ENCODE measurements at regions not wholly inside any gene's neighbourhood (a gene's known extent, or its start where the extent isn't known, plus 50 kb on each side); places are given as distances from the start of the nearest gene placed in this dataset.
A peak's percentile ranks its signal among the peaks of the same experiment; 100 is the strongest.

DNA sequence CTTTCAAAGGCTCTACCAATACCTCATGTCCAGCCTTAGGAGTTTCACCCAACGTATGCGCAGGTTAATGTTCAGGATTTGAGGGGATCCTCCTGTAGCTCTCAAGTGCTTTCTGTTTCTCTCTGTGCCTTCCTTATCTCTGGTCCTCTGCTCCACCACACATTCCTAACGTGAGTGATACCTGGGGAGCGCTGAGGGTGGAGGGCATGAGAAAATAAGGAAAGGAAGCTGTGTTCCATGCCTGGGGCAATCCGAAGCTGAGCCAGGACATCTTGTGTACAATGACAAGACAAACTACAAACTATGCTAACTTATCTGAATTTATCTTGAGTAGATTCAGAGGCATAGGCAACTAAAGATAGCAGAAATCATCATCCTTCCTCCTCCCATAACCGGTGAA lies 136.4 kb downstream of the SST start:
- ATAC-seq (ENCODE audit: low read depth) (no peak), DNase-seq (no peak)
- TF ChIP-seq, protein P1, sequence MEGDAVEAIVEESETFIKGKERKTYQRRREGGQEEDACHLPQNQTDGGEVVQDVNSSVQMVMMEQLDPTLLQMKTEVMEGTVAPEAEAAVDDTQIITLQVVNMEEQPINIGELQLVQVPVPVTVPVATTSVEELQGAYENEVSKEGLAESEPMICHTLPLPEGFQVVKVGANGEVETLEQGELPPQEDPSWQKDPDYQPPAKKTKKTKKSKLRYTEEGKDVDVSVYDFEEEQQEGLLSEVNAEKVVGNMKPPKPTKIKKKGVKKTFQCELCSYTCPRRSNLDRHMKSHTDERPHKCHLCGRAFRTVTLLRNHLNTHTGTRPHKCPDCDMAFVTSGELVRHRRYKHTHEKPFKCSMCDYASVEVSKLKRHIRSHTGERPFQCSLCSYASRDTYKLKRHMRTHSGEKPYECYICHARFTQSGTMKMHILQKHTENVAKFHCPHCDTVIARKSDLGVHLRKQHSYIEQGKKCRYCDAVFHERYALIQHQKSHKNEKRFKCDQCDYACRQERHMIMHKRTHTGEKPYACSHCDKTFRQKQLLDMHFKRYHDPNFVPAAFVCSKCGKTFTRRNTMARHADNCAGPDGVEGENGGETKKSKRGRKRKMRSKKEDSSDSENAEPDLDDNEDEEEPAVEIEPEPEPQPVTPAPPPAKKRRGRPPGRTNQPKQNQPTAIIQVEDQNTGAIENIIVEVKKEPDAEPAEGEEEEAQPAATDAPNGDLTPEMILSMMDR (IDR thresholded peaks at IDR 0.05) = no peak
- ChIA-PET CTCF (no interaction called here), POLR2A (no interaction called here)
- Mint-ChIP-seq H3K4me3 (no peak overlapping the region), H3K9me3 (no peaks in the 10 kb centered on the region), H3K36me3 (ENCODE audit: low read depth) (no peaks in the 10 kb centered on the region), H3K27me3 (peaks cover 21% of the 10 kb centered on the region), H3K4me1 (no peaks in the 10 kb centered on the region), H3K27ac (no peak overlapping the region)
- intact Hi-C loops (cut with micrococcal nuclease) = no loop called here

DNA sequence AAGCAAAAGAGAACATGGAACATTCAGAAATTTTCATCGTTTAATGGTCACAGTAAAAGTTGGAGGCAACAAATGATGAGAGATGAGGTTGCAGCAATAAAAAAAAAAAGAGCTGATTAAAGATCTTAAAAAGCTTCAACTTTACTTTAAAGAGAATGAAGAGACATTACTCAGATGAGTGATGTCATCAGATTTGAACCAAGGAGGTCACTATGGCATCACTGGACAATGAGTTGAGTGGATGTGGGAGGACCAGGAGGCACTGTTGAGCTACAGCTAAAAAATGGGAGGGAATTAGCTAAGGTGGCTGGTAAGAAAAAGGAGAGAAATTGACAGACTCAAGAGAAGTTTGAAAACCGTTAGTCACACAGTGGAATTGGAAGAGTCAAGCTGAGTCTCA lies 138.4 kb downstream of the SST start:
- POLR2A ChIA-PET = no interaction called here
- DNase-seq = no peak
- Mint-ChIP-seq H3K27ac (no peak overlapping the region), H3K9me3 (no peaks in the 10 kb centered on the region), H3K4me1 (no peaks in the 10 kb centered on the region), H3K27me3 (peaks cover 20% of the 10 kb centered on the region), H3K36me3 (ENCODE audit: low read depth) (no peaks in the 10 kb centered on the region), H3K4me3 (no peak overlapping the region)
- TF ChIP-seq, protein P1 (IDR thresholded peaks at IDR 0.05) = no peak
- CTCF ChIA-PET = no interaction called here
- intact Hi-C loops (cut with micrococcal nuclease) = no loop called here
- ATAC-seq (ENCODE audit: low read depth) = no peak

GRCh38 chr3:187522890-187523289 lies 147.3 kb downstream of the SST start:
- no peak overlapping the region for H3K27ac Mint-ChIP-seq
- no peak for ATAC-seq (ENCODE audit: low read depth)
- DNase-seq = no peak
- H3K4me1 Mint-ChIP-seq = peaks cover 7% of the 10 kb centered on the region
- no peak overlapping the region for H3K4me3 Mint-ChIP-seq
- CTCF ChIA-PET = no interaction called here
- intact Hi-C loops (cut with micrococcal nuclease) = no loop called here
- TF ChIP-seq, protein P1 (IDR thresholded peaks at IDR 0.05) = no peak
- H3K36me3 Mint-ChIP-seq (ENCODE audit: low read depth) = no peaks in the 10 kb centered on the region
- no peaks in the 10 kb centered on the region for H3K9me3 Mint-ChIP-seq
- peaks cover 2% of the 10 kb centered on the region for H3K27me3 Mint-ChIP-seq
- POLR2A ChIA-PET = no interaction called here

DNA sequence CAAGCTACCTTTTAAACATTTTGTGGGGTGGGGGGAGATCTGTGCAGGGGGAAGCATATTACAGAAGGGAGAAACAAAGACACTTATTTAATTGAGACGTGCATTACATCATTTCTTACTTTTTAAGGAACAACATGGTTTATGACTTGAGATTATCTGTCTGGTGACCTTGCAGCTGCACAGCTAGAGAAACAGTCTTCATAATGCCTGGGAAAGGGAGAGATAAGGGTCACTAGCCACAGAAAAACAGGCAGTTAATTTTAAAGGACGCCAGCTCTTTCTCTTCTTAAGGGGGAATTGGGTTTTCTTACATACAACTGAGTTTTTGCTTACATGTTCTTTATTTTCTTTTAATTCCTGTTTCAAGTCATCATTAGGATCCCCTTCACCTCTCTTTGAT lies 147.9 kb downstream of the SST start:
- no peak overlapping the region for H3K27ac Mint-ChIP-seq
- TF ChIP-seq, protein P1 (IDR thresholded peaks at IDR 0.05) = no peak
- H3K27me3 Mint-ChIP-seq = peaks cover 2% of the 10 kb centered on the region
- no peaks in the 10 kb centered on the region for H3K36me3 Mint-ChIP-seq (ENCODE audit: low read depth)
- CTCF ChIA-PET = no interaction called here
- ATAC-seq (ENCODE audit: low read depth) = no peak
- no peaks in the 10 kb centered on the region for H3K9me3 Mint-ChIP-seq
- intact Hi-C loops (cut with micrococcal nuclease) = no loop called here
- no peak for DNase-seq
- no peak overlapping the region for H3K4me3 Mint-ChIP-seq
- H3K4me1 Mint-ChIP-seq = peaks cover 7% of the 10 kb centered on the region
- POLR2A ChIA-PET = interaction anchor here (0.7 kb wide), 1 partner anchor 153 kb away, joined by 4 read pairs; no protein-coding TSS in a partner anchor

DNA sequence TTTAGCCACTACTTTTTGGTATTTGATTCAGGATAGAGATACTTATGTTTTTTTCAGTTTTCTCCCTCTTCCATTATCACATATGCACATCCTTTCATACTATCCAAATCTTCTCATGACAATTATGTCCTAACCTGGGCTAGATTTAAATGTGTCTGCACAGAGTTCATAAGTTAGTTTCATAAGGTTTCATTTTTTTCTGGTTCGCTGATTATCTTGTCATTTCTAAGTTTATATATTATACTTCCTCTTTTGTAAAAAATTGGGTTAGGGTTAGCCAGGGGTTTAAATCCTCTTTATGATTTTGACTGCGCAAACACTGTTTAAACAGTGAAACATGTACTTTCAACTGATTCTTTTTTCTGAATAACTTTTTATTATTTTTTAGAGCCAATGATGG lies 148.6 kb downstream of the SST start:
- ChIA-PET POLR2A (interaction anchor here (0.6 to 0.7 kb wide), 3 partner anchors 12 to 152 kb away, joined by 3 to 5 read pairs (median 4); no protein-coding TSS in a partner anchor), CTCF (no interaction called here)
- TF ChIP-seq, protein P1 (IDR thresholded peaks at IDR 0.05) = no peak
- no peaks in the 10 kb centered on the region for H3K9me3 Mint-ChIP-seq
- DNase-seq (no peak), ATAC-seq (ENCODE audit: low read depth) (peak; percentile 61)
- no peak overlapping the region for H3K27ac Mint-ChIP-seq
- H3K36me3 Mint-ChIP-seq (ENCODE audit: low read depth) = no peaks in the 10 kb centered on the region
- peaks cover 2% of the 10 kb centered on the region for H3K27me3 Mint-ChIP-seq
- no peak overlapping the region for H3K4me3 Mint-ChIP-seq
- H3K4me1 Mint-ChIP-seq = peaks cover 7% of the 10 kb centered on the region
- intact Hi-C loops (cut with micrococcal nuclease) = no loop called here

Data from activated B cell treated with CpG ODN at 0.5 μM for 24 hours (primary cell).